ENCODE measurements at regions not wholly inside any gene's neighbourhood (a gene's known extent, or its start where the extent isn't known, plus 50 kb on each side); places are given as distances from the start of the nearest gene placed in this dataset.

- no peak for TF ChIP-seq CTCF (IDR thresholded peaks at IDR 0.05)
- DNase-seq (ENCODE audit: low spot score), result no peak
- Histone ChIP-seq H3K36me3 (no peaks in the 10 kb centered on the region), H3K4me3 (no peak overlapping the region), H3K27ac (no peak overlapping the region), H3K9me3 (no peaks in the 10 kb centered on the region), H3K4me1 (no peaks in the 10 kb centered on the region), H3K27me3 (no peaks in the 10 kb centered on the region)
Observed at GRCh38 chr12:25853316-25854095, 105.0 kb upstream of the RASSF8 start.

- no peaks in the 10 kb centered on the region for H3K36me3 ChIP-seq
Observed at GRCh38 chr12:25854991-25855390, 103.5 kb upstream of the RASSF8 start.

GRCh38 chr12:25855716-25856115 is 102.8 kb upstream of the RASSF8 start:
- TF ChIP-seq CTCF (IDR thresholded peaks at IDR 0.05), result no peak
- H3K36me3 ChIP-seq, result no peaks in the 10 kb centered on the region
- no peak overlapping the region for H3K4me3 ChIP-seq
- H3K27ac ChIP-seq, result no peak overlapping the region
- H3K4me1 ChIP-seq, result no peaks in the 10 kb centered on the region
- H3K27me3 ChIP-seq, result no peaks in the 10 kb centered on the region
- no peaks in the 10 kb centered on the region for H3K9me3 ChIP-seq
- no peak for DNase-seq (ENCODE audit: low spot score)

More at GRCh38 chr12:25854991-25855390, 103.5 kb upstream of the RASSF8 start:
- Histone ChIP-seq H3K4me3 (no peak overlapping the region), H3K27me3 (no peaks in the 10 kb centered on the region), H3K27ac (no peak overlapping the region), H3K9me3 (no peaks in the 10 kb centered on the region), H3K4me1 (no peaks in the 10 kb centered on the region)
- TF ChIP-seq CTCF (IDR thresholded peaks at IDR 0.05), result no peak
- no peak for DNase-seq (ENCODE audit: low spot score)

GRCh38 chr12:25859976-25860375 is 98.5 kb upstream of the RASSF8 start:
- no peaks in the 10 kb centered on the region for H3K9me3 ChIP-seq
- no peaks in the 10 kb centered on the region for H3K27me3 ChIP-seq
- DNase-seq (ENCODE audit: low spot score), result no peak
- no peak for TF ChIP-seq CTCF (IDR thresholded peaks at IDR 0.05)
- no peak overlapping the region for H3K27ac ChIP-seq
- H3K36me3 ChIP-seq, result no peaks in the 10 kb centered on the region
- H3K4me3 ChIP-seq, result no peak overlapping the region
- no peaks in the 10 kb centered on the region for H3K4me1 ChIP-seq

- H3K27ac ChIP-seq, result no peak overlapping the region
- TF ChIP-seq CTCF (IDR thresholded peaks at IDR 0.05), result no peak
Observed at GRCh38 chr12:25861226-25861625, 97.3 kb upstream of the RASSF8 start.

More at GRCh38 chr12:25861226-25861625, 97.3 kb upstream of the RASSF8 start:
- H3K9me3 ChIP-seq, result no peaks in the 10 kb centered on the region
- DNase-seq (ENCODE audit: low spot score), result no peak
- H3K4me1 ChIP-seq, result no peaks in the 10 kb centered on the region
- no peak overlapping the region for H3K4me3 ChIP-seq
- H3K36me3 ChIP-seq, result no peaks in the 10 kb centered on the region
- H3K27me3 ChIP-seq, result no peaks in the 10 kb centered on the region
